C4-2B (cell line): ENCODE measurements at regions not wholly inside any gene's neighbourhood (a gene's known extent, or its start where the extent isn't known, plus 50 kb on each side); places are given as distances from the start of the nearest gene placed in this dataset.
"Not testable (repeated sequence)": the region's sequence is repeated elsewhere in the genome, so short reads cannot be mapped to it uniquely, and the experiment has no call there.

Source experiments
- H3K27ac ChIP-seq: fragments of 450-650 bp; 2 replicates; pipeline ENCODE4 v1.5.1; 2017
- ZFX ChIP-seq: fragments of 450-650 bp; IDR thresholded peaks from 2 replicates; pipeline ENCODE4 v1.6.1; 2017
- TF ChIP-seq, protein P1 (sequence below): fragments of 450-650 bp; conservative IDR thresholded peaks from 2 replicates; pipeline ENCODE4 v1.5.1; 2017; ENCODE audit warnings: mild to moderate bottlenecking

DNA sequence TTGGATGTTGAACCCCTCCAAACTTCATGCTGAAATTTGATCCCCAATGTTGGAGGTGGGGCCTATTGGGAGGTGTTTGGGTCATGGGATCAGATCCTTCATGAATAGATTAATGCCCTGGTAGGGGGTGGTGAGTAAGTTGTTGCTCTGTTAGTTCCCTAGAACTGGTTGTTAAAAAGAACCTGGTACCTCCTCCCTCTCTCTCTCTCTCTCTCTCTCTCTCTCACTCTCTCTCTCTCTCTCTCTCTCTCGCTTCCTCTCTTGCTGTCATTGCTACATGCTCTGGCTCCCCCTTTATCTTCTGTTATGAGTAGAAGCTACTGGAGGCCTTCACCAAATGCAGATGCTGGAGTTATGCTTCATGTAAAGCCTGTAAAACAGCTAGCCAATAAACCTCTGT lies 498.2 kb upstream of the NR5A2 start:
- no peak overlapping the region for H3K27ac ChIP-seq
- no peak for TF ChIP-seq ZFX
- TF ChIP-seq, protein P1, sequence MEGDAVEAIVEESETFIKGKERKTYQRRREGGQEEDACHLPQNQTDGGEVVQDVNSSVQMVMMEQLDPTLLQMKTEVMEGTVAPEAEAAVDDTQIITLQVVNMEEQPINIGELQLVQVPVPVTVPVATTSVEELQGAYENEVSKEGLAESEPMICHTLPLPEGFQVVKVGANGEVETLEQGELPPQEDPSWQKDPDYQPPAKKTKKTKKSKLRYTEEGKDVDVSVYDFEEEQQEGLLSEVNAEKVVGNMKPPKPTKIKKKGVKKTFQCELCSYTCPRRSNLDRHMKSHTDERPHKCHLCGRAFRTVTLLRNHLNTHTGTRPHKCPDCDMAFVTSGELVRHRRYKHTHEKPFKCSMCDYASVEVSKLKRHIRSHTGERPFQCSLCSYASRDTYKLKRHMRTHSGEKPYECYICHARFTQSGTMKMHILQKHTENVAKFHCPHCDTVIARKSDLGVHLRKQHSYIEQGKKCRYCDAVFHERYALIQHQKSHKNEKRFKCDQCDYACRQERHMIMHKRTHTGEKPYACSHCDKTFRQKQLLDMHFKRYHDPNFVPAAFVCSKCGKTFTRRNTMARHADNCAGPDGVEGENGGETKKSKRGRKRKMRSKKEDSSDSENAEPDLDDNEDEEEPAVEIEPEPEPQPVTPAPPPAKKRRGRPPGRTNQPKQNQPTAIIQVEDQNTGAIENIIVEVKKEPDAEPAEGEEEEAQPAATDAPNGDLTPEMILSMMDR, result no peak

DNA sequence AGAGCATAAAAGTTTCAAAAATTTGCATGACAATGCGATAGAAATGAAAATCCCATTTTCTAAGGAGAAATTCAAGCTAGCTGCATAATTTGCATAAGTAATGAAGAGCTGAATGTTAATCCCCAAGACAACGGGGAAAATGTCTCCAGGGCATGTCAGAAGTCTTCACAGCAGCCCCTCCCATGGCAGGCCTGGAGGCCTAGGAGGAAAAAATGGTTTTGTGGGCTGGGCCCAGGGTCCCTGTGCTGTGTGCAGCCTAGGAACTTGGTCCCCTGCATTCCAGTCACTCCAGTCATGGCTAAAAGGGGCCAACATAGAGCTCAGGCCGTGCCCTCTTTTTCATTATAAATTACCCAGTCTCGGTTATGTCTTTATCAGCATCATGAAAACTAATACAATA lies 494.1 kb upstream of the NR5A2 start:
- H3K27ac ChIP-seq, result not testable (repeated sequence)

DNA sequence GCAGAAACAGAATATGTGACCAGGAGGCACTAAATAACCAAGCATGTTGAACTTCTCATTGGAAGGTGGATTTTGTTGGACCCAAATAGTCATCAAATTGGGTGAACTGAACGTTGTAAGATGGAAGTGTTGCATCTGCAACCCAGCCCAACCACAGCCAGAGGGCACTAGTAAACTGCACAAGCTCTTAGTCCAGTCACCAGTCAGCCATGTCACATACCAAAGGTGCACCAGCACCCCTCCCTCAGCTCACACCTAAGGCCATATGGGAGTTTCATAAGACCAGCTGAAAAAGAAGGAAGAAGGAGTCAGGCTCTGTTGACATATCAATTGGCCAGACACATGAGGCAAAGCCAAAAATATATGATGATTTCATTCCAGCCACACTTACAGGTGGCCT lies 481.7 kb upstream of the NR5A2 start:
- TF ChIP-seq ZFX, result no peak
- TF ChIP-seq, protein P1, result peak; percentile 59
- H3K27ac ChIP-seq, result no peak overlapping the region

DNA sequence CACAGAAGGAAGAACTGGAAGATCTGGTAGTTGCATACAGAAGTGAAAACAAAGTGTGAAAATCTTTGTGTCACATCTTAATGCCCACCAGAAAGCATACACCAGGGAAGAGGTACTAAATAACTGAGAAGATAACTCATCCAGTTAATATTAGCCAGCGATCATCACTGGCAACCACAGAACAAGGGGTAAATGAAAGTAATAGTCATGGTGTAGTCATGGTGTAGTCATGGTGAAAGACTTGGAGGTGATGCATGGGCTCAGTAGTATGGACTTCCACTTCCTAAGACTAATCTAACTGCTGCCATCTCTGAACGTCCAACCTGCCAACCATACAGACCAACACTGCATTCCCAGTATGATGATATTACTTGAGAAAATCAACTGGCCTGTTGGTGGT lies 481.2 kb upstream of the NR5A2 start:
- no peak for TF ChIP-seq ZFX
- TF ChIP-seq, protein P1, result no peak
- no peak overlapping the region for H3K27ac ChIP-seq

DNA sequence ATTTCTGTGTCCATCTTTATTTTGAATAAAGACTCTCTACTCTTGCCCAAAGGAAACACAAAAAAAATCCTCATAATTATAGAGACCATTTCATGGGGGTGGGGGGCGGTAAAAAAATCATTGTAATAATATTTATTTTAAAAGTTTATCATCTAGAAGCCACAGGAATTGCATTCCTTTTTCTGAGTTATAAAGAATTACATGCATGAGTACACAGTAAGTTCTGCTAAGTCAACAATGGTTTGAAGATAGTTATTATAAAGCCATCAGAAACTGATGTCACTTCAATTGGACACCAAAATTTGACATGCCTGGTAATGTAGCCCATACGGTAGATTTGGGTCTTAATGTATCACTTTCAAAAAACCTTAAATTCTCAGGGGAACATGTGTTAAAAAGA lies 478.1 kb upstream of the NR5A2 start:
- no peak overlapping the region for H3K27ac ChIP-seq

DNA sequence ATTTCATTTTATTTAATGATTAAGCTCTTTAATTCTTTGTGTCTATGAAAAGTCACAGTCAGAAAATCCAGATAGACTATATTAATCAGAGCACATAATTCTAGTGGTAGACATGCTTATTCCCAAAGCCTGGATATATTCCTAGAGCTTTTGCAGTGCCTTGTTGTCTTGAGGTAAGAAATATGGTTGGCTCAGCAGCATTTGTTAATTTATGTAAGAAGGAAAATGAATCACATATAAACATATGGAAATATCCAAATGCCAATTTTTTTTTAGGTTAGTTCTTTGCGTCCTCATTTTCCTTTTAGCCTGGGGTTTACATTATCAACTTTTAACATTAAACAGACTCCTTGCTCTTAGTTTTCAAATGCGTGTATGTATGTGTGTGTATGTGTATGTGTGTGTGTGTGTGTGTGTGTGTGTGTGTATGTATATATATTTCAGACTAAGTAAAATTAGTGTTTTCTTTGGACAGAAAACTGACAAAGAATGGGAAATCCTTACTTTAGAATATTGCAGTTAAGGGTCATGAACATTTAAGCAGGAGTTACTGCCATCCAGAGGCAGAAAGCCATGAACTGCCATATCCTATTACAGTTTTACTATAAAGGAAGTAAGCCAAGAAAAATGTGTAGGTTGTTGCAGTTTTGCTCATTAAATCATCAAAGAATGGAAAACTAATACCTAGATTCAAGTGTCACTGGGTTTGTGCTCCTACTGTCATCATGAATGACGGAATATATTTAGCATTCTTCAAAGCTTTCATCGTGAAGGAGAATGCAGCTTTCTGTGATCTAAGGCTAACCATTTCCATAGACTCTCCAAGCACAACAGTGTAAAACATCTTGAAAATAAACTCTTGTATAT lies 477.1 kb upstream of the NR5A2 start:
- TF ChIP-seq, protein P1, result no peak
- no peak for TF ChIP-seq ZFX

More for the DNA sequence above, 478.1 kb upstream of the NR5A2 start:
- TF ChIP-seq, protein P1, result no peak
- TF ChIP-seq ZFX, result no peak

DNA sequence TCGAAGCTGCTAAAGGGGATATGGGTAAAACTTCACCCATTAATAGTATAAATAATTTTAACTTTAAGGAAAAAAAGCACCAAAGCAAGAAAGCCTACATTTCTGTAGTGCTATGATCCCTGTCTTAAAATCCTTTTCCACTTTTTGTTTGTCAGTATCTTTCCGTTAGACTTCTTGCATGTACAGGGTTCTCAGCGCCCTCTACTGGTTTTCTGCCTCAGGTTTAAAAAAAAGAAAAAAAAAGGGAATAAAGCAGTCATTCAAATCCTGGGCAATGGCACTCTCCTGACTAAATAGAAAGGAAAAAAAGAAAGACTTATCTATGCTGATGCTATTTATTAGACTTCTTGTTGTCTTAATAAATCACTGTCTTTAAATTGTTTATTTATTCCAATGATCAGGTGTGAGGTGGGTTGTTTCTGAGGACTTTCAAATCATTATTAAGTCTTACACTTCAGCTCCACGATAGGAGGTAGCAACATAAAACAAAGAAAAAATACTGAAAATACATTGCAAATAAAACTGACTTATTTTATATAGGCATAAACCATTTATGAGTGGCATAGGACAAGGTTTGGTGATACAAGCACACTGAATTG lies 475.4 kb upstream of the NR5A2 start:
- no peak overlapping the region for H3K27ac ChIP-seq

More for the DNA sequence above, 477.1 kb upstream of the NR5A2 start:
- H3K27ac ChIP-seq, result no peak overlapping the region

More for the DNA sequence above, 475.4 kb upstream of the NR5A2 start:
- no peak for TF ChIP-seq ZFX
- TF ChIP-seq, protein P1, result peak; percentile 90
